ENCODE measurements at regions not wholly inside any gene's neighbourhood (a gene's known extent, or its start where the extent isn't known, plus 50 kb on each side); places are given as distances from the start of the nearest gene placed in this dataset.

DNA sequence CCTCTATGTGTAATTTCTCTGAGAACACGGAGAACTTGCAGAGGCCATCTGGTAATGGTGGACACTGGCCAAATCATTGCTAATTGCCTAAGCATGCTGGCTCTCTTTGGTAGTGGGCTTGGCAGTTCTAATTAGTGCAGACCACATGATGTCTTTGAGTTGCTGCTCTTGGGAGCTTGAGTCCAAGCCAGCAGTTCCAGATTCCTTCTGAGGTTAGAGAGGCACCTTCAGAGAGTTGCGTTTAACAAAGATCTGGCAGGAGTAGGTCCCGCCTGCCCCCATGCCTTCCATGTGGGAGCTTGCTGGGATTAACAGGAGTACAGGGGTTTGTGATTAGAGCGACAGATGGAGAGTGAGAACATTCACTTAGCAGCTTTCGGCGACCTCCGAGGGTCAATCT is 449.0 kb upstream of the LMCD1 start:
- no peak overlapping the region for H2BK15ac ChIP-seq (ENCODE audit: low read depth, low read length)
- H2AFZ ChIP-seq (replicated peaks; ENCODE audit: low read length, poor library complexity), result no peak overlapping the region
- no peaks in the 10 kb centered on the region for H3K79me1 ChIP-seq (ENCODE audit: low read depth in 1 of 2, low read length in 2 of 2)
- no peak overlapping the region for H3K56ac ChIP-seq (ENCODE audit: extremely low read depth, insufficient read depth, low read length)
- no peak overlapping the region for H2BK120ac ChIP-seq (ENCODE audit: low read depth, low read length)
- no peak overlapping the region for H4K5ac ChIP-seq (ENCODE audit: low read depth, low read length)
- dilution Hi-C loops (cut with HindIII; ENCODE audit: low sequenced_read_pairs, unreplicated experiment), result no loop called here
- intact Hi-C loops (cut with micrococcal nuclease), result no loop called here
- no peak for TF ChIP-seq RFX5 (IDR thresholded peaks at IDR 0.05; ENCODE audit: low read depth, low read length)
- TF ChIP-seq, protein P1, sequence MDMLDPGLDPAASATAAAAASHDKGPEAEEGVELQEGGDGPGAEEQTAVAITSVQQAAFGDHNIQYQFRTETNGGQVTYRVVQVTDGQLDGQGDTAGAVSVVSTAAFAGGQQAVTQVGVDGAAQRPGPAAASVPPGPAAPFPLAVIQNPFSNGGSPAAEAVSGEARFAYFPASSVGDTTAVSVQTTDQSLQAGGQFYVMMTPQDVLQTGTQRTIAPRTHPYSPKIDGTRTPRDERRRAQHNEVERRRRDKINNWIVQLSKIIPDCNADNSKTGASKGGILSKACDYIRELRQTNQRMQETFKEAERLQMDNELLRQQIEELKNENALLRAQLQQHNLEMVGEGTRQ (IDR thresholded peaks at IDR 0.05; ENCODE audit: low read depth, low read length), result no peak
- TF ChIP-seq, protein P2, sequence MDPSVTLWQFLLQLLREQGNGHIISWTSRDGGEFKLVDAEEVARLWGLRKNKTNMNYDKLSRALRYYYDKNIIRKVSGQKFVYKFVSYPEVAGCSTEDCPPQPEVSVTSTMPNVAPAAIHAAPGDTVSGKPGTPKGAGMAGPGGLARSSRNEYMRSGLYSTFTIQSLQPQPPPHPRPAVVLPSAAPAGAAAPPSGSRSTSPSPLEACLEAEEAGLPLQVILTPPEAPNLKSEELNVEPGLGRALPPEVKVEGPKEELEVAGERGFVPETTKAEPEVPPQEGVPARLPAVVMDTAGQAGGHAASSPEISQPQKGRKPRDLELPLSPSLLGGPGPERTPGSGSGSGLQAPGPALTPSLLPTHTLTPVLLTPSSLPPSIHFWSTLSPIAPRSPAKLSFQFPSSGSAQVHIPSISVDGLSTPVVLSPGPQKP (IDR thresholded peaks at IDR 0.05; ENCODE audit: borderline replicate concordance, low read depth, low read length), result no peak
- TF ChIP-seq MXI1 (IDR thresholded peaks at IDR 0.05; ENCODE audit: borderline replicate concordance, low read depth, low read length), result no peak
- no peak for TF ChIP-seq SMC3 (IDR thresholded peaks at IDR 0.05; ENCODE audit: low read depth, low read length)
- TF ChIP-seq MAFK (IDR thresholded peaks at IDR 0.05; ENCODE audit: low read depth, low read length), result no peak
- TF ChIP-seq MAZ (IDR thresholded peaks at IDR 0.05; ENCODE audit: borderline replicate concordance, low read depth, low read length), result no peak
- no peak for TF ChIP-seq POLR2A (IDR thresholded peaks at IDR 0.05; ENCODE audit: low read depth, low read length)
- TF ChIP-seq RCOR1 (IDR thresholded peaks at IDR 0.05; ENCODE audit: insufficient replicate concordance, low read length), result no peak
- no peak for TF ChIP-seq NFE2L2 (IDR thresholded peaks at IDR 0.05; ENCODE audit: low read depth, low read length)
- no peak for TF ChIP-seq CHD1 (IDR thresholded peaks at IDR 0.05; ENCODE audit: low read depth, low read length)
- TF ChIP-seq CEBPB (IDR thresholded peaks at IDR 0.05; ENCODE audit: low read depth, low read length), result no peak
- TF ChIP-seq, protein P3, sequence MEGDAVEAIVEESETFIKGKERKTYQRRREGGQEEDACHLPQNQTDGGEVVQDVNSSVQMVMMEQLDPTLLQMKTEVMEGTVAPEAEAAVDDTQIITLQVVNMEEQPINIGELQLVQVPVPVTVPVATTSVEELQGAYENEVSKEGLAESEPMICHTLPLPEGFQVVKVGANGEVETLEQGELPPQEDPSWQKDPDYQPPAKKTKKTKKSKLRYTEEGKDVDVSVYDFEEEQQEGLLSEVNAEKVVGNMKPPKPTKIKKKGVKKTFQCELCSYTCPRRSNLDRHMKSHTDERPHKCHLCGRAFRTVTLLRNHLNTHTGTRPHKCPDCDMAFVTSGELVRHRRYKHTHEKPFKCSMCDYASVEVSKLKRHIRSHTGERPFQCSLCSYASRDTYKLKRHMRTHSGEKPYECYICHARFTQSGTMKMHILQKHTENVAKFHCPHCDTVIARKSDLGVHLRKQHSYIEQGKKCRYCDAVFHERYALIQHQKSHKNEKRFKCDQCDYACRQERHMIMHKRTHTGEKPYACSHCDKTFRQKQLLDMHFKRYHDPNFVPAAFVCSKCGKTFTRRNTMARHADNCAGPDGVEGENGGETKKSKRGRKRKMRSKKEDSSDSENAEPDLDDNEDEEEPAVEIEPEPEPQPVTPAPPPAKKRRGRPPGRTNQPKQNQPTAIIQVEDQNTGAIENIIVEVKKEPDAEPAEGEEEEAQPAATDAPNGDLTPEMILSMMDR (conservative IDR thresholded peaks at IDR 0.05; ENCODE audit: low read depth, low read length), result no peak
- no peak for TF ChIP-seq FOS (IDR thresholded peaks at IDR 0.05; ENCODE audit: low read depth, low read length)
- no peak for TF ChIP-seq BHLHE40 (IDR thresholded peaks at IDR 0.05; ENCODE audit: low read depth, low read length)
- no peak for TF ChIP-seq RAD21 (IDR thresholded peaks at IDR 0.05; ENCODE audit: low read length)
- H3K14ac ChIP-seq (replicated peaks; ENCODE audit: low read depth, low read length), result no peak overlapping the region
- in situ Hi-C loops (cut with MboI; ENCODE audit: low sequenced_read_pairs), result no loop called here
- no peak overlapping the region for H3K27ac ChIP-seq (ENCODE audit: insufficient read depth, low read length)
- H3K18ac ChIP-seq (ENCODE audit: low read depth, low read length), result no peak overlapping the region
- H2BK20ac ChIP-seq (ENCODE audit: low read depth, low read length), result no peak overlapping the region
- H2AK5ac ChIP-seq (ENCODE audit: low read depth, low read length), result no peak overlapping the region
- no peak overlapping the region for H3K4me3 ChIP-seq (ENCODE audit: insufficient read depth, low read depth, low read length)
- H3K4me2 ChIP-seq (ENCODE audit: low read depth, low read length), result no peak overlapping the region
- H4K20me1 ChIP-seq (ENCODE audit: insufficient read depth, low read length), result no peaks in the 10 kb centered on the region
- H3K9me3 ChIP-seq (ENCODE audit: control insufficient read depth, insufficient read depth, low read length), result peaks cover 4% of the 10 kb centered on the region
- no peaks in the 10 kb centered on the region for H3K27me3 ChIP-seq (ENCODE audit: control insufficient read depth, insufficient read depth, low read length)
- no TSS peak for BruUV-seq (replicated peaks)
- H3K9me1 ChIP-seq (ENCODE audit: insufficient read depth, low read length), result no peaks in the 10 kb centered on the region
- ATAC-seq (ENCODE audit: low read depth) (no peak), DNase-seq (no peak)
- H2BK5ac ChIP-seq (ENCODE audit: low read depth, low read length, poor library complexity, severe bottlenecking), result no peak overlapping the region
- no peak overlapping the region for H3K9ac ChIP-seq (ENCODE audit: low read depth, low read length)
- ChIA-PET POLR2A (ENCODE audit: unreplicated experiment) (no interaction called here), CTCF (no interaction called here)
- no peak overlapping the region for H3K4ac ChIP-seq (ENCODE audit: low read depth, low read length)
- H2AK9ac ChIP-seq (replicated peaks; ENCODE audit: low read depth, low read length, poor library complexity), result no peak overlapping the region
- H3K4me1 ChIP-seq (ENCODE audit: control insufficient read depth, insufficient read depth, low read length), result no peaks in the 10 kb centered on the region
- 40% methylated on average over 2 of the region's 7 CpGs; no CpG with 5 or more reads in 1 of the 2 experiments for WGBS, 2 experiments (ENCODE audit: extremely low coverage in 2 of 2, insufficient read length in 1 of 2)
- H3K36me3 ChIP-seq (ENCODE audit: control insufficient read depth, insufficient read depth, low read length), result no peaks in the 10 kb centered on the region
- no peak overlapping the region for H4K8ac ChIP-seq (ENCODE audit: low read depth in 2 of 2, low read length in 2 of 2)
- H4K91ac ChIP-seq (ENCODE audit: insufficient read depth, low read depth, low read length), result no peak overlapping the region
- no peak overlapping the region for H3K23ac ChIP-seq (ENCODE audit: low read depth, low read length)

All from IMR-90 (cell line).